SJSA1 (cell line): ENCODE measurements at regions not wholly inside any gene's neighbourhood (a gene's known extent, or its start where the extent isn't known, plus 50 kb on each side); places are given as distances from the start of the nearest gene placed in this dataset.
A peak's percentile ranks its signal among the peaks of the same experiment; 100 is the strongest.

Source experiments
- DNase-seq, 2 experiments: peaks; one replicate each; pipeline ENCODE4 v3.0.0-alpha.2; 2015 to 2020; ENCODE audit warnings: low spot score in 2 of 2, low read depth in 1 of 2
- H3K27ac ChIP-seq: fragments of 250-450 bp; sonication (Bioruptor Pico); 2 replicates; pipeline ENCODE4 v1.5.1; 2020; ENCODE audit warnings: mild to moderate bottlenecking, moderate library complexity
- H3K27me3 ChIP-seq: fragments of 250-450 bp; sonication (Bioruptor Pico); replicated peaks from 2 replicates; pipeline ENCODE4 v1.5.1; 2020; ENCODE audit warnings: mild to moderate bottlenecking, moderate library complexity
- H3K36me3 ChIP-seq: fragments of 250-450 bp; sonication (Bioruptor Pico); 2 replicates; pipeline ENCODE4 v1.5.1; 2020; ENCODE audit warnings: mild to moderate bottlenecking
- H3K4me1 ChIP-seq: fragments of 250-450 bp; sonication (Bioruptor Pico); replicated peaks from 2 replicates; pipeline ENCODE4 v1.6.1; 2021; ENCODE audit warnings: mild to moderate bottlenecking
- H3K4me3 ChIP-seq: fragments of 250-450 bp; sonication (Bioruptor Pico); 2 replicates; pipeline ENCODE4 v1.5.1; 2020; ENCODE audit warnings: mild to moderate bottlenecking
- H3K9me3 ChIP-seq: fragments of 250-450 bp; sonication (Bioruptor Pico); replicated peaks from 2 replicates; pipeline ENCODE4 v1.5.1; 2020; ENCODE audit warnings: mild to moderate bottlenecking

DNA sequence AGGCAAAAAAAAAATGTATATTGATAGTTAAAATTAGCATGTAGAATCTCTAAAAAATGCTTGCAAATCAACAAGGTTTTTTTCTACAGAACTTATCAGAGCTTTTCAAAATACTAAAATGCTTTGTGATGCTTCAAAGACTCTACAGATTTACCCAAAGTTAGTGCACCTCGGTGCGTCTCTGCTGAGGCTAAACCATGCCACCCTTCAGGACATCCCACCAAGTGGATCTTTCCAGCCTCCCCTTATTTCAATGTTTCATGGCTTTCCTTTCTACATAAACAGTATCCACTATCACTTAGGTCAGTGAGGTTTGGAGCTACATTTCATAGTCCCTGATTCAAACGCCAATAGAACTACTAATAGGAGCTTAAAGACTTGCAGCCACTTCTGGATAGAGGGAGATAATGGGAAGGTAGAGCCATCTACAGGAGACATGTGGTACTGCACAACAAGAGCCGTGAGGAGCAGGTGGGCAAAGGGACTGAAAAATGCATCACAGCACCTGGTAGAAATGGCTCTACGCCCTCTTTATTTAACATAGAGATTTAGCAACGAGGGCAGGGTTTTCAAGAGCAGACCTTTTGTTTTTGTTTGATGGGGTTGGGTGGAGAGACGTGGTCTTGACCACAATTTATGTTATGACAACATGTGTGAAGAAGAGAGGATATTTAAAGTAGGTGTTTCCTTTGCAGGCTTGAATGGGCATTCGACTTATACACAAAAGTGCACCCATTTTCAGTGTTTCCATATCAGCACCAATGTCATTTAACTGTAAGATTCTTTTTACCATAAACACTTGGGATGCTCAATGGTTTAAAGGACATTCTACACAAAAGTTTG lies 56.1 kb upstream of the SLC35G4 start:
- Histone ChIP-seq H3K27ac (no peak overlapping the region), H3K36me3 (no peaks in the 10 kb centered on the region), H3K4me1 (no peaks in the 10 kb centered on the region), H3K27me3 (no peaks in the 10 kb centered on the region), H3K9me3 (no peaks in the 10 kb centered on the region; the same call in 1 of the 2 replicates), H3K4me3 (no peak overlapping the region)
- peak in 1 of 2 experiments; percentile 44 for DNase-seq

DNA sequence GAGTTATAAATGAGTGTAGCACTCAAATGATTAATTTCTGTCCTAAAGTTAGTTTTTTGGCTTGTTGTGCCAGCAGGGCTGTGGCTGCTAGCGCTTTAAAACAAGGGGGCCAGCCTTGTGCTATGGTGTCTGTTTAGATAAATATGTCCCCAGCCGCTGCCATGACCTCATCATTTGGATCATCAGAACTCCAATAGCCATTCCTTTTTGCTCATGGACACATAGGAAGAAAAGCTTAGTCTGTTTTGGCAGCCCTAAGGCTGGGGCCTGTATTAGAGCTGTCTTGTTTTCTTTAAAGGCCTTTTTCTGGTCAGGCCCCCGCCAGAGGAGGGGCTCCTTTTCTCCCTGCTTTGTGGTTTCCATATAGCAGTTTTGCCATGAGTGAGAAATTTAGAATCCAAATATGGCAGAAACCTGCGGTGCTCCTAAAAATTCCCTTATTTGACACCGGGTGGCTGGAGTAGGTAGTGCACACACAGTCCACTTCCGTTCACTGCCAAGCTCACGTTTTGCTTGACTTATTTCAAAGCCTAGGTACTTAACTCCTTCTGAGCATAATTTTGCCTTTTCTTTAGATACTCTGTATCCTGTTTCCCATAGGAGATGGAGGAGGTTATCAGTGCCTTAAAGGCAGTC lies 60.4 kb upstream of the SLC35G4 start:
- Histone ChIP-seq H3K27ac (no peak overlapping the region), H3K4me1 (no peaks in the 10 kb centered on the region)

DNA sequence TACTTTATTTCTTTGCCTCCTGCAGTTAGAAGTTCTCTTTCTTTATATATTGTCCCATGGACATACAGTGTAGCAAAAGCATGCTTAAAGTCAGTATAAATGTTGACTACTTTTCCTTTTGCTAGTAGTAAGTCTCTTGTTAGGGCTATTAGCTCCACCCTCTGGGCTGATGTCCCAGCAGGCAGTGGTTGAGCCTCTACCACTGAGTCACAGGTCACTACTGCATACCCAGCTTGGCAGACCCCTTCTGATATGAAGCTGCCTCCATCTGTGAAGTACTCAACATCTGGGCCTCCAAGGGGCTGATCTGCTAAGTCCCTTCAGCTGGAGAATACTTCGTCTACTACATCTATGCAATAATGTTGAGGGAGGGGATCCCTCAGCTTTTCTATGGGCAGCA lies 61.0 kb upstream of the SLC35G4 start:
- Histone ChIP-seq H3K36me3 (no peaks in the 10 kb centered on the region), H3K4me3 (no peak overlapping the region), H3K27me3 (no peaks in the 10 kb centered on the region), H3K4me1 (no peaks in the 10 kb centered on the region), H3K27ac (no peak overlapping the region), H3K9me3 (peaks cover 3% of the 10 kb centered on the region; the same call in 1 of the 2 replicates)
- DNase-seq: no peak

More for the DNA sequence above, 60.4 kb upstream of the SLC35G4 start:
- H3K4me3 ChIP-seq: no peak overlapping the region
- H3K9me3 ChIP-seq: peaks cover 3% of the 10 kb centered on the region; the same call in 1 of the 2 replicates
- H3K27me3 ChIP-seq: no peaks in the 10 kb centered on the region
- DNase-seq: no peak
- H3K36me3 ChIP-seq: no peaks in the 10 kb centered on the region

DNA sequence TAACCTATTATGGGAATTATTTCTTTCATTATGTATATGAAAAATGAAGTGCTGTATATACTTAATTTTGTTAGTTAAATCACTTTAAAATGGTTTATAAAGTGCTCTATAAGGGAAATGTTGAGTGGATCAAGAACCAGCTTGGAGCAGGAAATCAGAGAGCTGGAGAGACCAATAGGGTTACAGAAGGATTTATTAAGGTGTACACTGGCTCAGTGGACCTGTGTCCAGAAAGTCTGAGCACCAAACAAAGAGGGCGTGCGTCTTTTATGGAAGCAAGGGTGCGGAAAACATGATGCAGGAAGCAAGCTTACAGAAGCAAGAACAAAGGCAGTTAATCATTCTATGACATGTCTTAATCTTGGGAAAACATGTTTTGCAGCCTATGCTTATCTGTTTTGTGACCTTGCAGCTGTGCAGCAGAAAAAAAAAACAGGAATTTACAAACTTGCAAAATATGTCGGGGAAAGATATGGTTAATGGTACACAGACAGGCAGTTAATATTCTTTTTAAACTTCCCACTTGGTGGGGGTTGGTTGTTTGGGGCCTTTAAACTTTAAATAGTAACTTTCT lies 65.2 kb upstream of the SLC35G4 start:
- Histone ChIP-seq H3K4me1 (no peaks in the 10 kb centered on the region), H3K4me3 (no peak overlapping the region), H3K27me3 (no peaks in the 10 kb centered on the region), H3K9me3 (peaks cover 3% of the 10 kb centered on the region; the same call in 1 of the 2 replicates), H3K27ac (no peak overlapping the region), H3K36me3 (no peaks in the 10 kb centered on the region)
- DNase-seq: no peak

DNA sequence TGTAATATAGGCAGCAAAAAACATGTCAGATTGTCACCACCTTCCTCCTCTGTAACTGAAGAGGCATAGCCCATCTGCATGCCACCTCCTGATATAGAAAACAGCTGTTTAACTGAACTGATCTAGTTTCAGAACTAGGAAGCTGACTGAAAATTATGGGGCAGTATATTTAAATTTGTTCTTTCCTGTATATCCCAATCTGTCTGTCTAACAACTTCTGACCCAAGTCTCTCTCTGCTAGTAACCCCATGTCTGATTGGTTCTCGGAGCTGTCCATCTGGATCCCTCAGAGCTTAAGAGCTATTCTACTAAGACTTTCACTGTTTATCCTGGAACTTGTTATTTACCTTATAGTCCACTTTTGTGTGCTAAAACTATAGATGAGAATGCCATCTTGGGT lies 68.2 kb upstream of the SLC35G4 start:
- H3K27me3 ChIP-seq: no peaks in the 10 kb centered on the region; the same call in 1 of the 2 replicates
- peaks cover 3% of the 10 kb centered on the region; the same call in 1 of the 2 replicates for H3K9me3 ChIP-seq
- H3K27ac ChIP-seq: no peak overlapping the region
- no peak for DNase-seq
- no peaks in the 10 kb centered on the region for H3K36me3 ChIP-seq
- H3K4me3 ChIP-seq: no peak overlapping the region
- H3K4me1 ChIP-seq: no peaks in the 10 kb centered on the region

DNA sequence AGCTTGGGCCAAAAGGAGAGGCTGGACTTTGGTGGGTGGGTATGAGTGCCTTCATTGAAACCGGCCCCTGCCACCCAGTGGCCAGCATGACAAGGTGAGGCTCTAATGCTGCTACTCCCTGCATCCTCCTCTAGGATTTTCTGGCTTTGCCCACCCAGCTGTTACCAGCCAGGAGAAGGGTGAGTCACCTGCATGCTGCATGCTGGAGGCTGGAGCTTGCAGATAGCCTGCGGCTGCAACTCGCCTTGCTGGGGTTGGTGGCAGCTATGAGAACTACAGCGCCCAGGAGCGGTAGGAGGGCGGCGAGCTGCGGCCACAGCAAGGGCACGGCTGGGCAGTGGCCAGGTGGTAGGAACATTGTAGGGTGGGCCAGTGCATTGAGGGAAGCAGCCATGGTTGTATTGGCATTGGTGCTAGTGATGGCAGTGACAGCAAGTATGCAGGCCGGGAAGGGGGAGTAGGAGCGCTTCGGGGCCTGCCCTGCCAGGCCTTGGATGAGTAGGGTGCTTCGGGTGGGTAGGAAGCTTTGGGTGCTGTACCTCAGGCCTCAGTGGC lies 75.4 kb upstream of the SLC35G4 start:
- H3K4me3 ChIP-seq: no peak overlapping the region
- no peaks in the 10 kb centered on the region for H3K4me1 ChIP-seq
- no peaks in the 10 kb centered on the region for H3K9me3 ChIP-seq
- DNase-seq: no peak
- no peaks in the 10 kb centered on the region for H3K36me3 ChIP-seq
- no peak overlapping the region for H3K27ac ChIP-seq
- H3K27me3 ChIP-seq: no peaks in the 10 kb centered on the region; the same call in 1 of the 2 replicates

DNA sequence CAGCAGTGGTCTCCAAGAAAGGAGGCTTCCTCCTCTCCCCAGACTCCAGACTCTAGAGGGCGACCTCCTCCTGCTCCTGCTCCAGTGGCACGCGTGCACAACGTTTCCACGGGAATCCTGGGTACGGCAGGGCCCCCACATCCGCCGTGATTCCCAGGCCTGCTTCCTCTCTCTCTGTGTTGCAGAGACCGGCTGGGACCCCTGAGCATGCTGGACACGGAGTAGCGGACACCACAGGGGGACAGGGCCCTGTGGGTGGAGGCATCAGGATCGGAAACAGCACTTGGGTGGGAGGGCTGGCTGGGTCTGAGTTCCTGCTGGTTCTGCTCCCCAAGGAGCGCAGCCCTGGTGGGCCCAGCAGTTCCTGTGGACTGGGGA lies 75.9 kb upstream of the SLC35G4 start:
- DNase-seq: no peak
- no peaks in the 10 kb centered on the region for H3K36me3 ChIP-seq
- H3K4me1 ChIP-seq: no peaks in the 10 kb centered on the region
- H3K4me3 ChIP-seq: no peak overlapping the region
- H3K27ac ChIP-seq: no peak overlapping the region
- H3K9me3 ChIP-seq: no peaks in the 10 kb centered on the region
- no peaks in the 10 kb centered on the region for H3K27me3 ChIP-seq

DNA sequence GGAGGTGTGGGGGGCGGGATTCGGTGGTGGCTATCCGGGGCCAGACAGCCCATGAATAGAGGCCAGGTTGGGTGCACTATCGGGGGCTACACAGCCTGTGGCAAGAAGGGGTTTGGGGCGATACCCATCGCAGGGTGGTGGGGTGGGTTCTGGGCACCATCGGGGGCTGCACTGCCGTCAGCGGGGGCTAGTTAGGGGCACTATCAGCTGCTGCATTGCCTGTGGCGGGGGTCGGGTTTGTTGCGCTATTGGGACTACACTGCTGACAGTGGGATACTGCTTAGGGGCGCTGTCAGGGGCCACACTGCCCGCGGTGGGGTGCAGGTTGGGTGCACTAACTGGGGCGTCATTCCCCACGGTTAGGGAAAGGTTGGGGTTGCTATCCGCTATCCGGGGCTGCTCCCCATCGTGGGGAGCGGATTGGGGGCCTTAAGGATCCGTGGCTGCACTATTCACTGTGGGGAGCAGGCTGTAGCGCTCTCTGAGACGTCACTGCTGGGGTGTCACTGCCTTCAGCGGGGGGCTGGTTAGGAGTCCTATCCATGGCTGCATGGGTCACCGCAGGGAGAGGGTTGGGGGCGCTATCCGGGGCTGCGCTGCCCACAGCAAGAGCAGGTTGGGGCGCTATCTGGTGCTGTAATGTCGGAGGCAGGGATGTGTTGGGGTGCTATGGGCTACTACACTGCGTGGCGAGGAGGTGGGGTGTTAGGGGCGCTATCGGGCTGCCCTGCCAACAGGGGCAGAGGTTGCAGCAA lies 76.5 kb upstream of the SLC35G4 start:
- H3K27me3 ChIP-seq: no peaks in the 10 kb centered on the region
- no peak overlapping the region for H3K4me3 ChIP-seq
- H3K9me3 ChIP-seq: no peaks in the 10 kb centered on the region
- DNase-seq: no peak
- H3K27ac ChIP-seq: no peak overlapping the region
- no peaks in the 10 kb centered on the region for H3K36me3 ChIP-seq
- H3K4me1 ChIP-seq: no peaks in the 10 kb centered on the region

DNA sequence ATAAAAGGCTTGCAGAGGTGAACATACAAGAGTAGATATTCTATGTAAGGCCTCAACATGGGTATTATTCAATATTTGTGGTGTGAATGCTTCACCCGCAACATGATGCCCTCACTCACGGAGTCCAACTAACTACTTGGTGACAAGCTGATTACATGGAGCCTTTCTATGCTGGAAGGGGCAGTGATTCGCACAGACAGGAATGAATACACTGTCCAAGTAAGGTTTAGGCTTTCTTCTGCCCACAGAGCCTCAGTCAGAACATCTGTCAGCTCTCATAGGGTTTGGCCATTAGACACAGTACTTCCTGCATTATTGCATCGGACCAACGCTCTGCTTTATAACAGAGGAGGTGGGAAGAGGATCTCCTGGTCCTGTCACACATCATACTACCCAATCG lies 80.3 kb upstream of the SLC35G4 start:
- H3K27ac ChIP-seq: no peak overlapping the region
- H3K36me3 ChIP-seq: no peaks in the 10 kb centered on the region
- no peak for DNase-seq
- no peaks in the 10 kb centered on the region for H3K4me1 ChIP-seq
- no peak overlapping the region for H3K4me3 ChIP-seq
- no peaks in the 10 kb centered on the region; the same call in 1 of the 2 replicates for H3K27me3 ChIP-seq
- H3K9me3 ChIP-seq: no peaks in the 10 kb centered on the region

DNA sequence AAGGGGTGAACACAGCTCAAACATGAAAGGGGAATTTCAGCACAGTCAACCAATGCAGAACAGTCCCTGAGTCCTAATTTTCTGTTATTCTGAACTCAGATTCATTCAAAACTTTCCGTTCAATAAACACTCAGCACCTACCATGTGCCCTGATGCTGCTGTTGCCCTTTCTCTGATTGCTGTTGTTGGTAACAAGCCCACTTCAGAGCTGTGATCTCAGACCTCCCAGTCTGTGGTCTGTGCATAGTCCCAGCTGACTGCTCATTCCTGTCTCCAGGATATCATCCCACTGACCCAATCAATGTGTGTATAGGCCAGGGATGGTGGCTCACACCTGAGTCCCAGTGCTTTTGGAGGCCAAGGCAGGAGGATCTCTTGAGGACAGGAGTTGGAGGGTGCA lies 82.7 kb upstream of the SLC35G4 start:
- DNase-seq: no peak
- Histone ChIP-seq H3K9me3 (no peaks in the 10 kb centered on the region), H3K36me3 (no peaks in the 10 kb centered on the region), H3K27me3 (no peaks in the 10 kb centered on the region; the same call in 1 of the 2 replicates), H3K4me3 (no peak overlapping the region), H3K27ac (no peak overlapping the region), H3K4me1 (no peaks in the 10 kb centered on the region)

DNA sequence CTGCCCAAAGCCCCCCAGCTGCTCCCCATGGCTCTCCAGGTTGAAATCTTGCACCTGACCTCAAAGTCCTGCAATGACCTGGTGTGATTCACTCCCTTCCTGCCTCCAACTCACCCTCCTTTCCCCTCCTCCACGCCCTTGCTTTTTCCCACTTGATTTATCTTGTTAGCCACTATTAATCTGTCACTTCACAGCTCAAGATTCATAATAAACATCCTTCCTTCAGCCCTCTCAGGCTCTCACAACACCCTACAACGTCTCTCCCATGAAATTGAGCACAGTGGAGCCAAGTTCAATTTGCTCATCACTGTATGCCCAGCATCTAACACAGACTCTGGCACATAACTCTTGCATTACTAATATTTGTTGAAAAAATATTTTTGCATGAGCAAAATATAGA lies 85.6 kb upstream of the SLC35G4 start:
- H3K27ac ChIP-seq: no peak overlapping the region
- no peaks in the 10 kb centered on the region for H3K36me3 ChIP-seq
- DNase-seq: no peak
- H3K27me3 ChIP-seq: no peaks in the 10 kb centered on the region; the same call in 1 of the 2 replicates
- H3K9me3 ChIP-seq: no peaks in the 10 kb centered on the region
- H3K4me1 ChIP-seq: no peaks in the 10 kb centered on the region
- H3K4me3 ChIP-seq: no peak overlapping the region

DNA sequence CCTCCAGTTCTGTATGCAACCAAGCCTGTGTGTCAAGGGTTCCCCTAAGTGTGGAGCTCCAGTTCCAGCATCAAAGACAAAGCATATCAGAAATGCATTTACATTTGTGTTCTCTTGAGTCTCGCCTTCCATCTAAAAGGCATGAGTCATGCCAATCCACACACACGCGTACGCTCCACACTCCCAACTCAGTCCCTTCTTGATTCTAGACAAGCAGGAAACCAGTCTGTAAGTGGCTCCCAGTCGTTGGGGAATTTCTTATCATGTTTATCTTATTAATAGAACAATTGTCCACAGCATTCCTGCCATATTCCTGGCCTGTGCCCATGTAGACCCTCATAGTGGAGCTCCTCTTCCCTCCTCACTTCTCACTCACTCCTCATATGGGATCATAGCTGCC lies 86.4 kb upstream of the SLC35G4 start:
- DNase-seq: no peak
- H3K9me3 ChIP-seq: no peaks in the 10 kb centered on the region
- no peak overlapping the region for H3K4me3 ChIP-seq
- no peak overlapping the region for H3K27ac ChIP-seq
- no peaks in the 10 kb centered on the region for H3K4me1 ChIP-seq
- no peaks in the 10 kb centered on the region; the same call in 1 of the 2 replicates for H3K27me3 ChIP-seq
- H3K36me3 ChIP-seq: no peaks in the 10 kb centered on the region

DNA sequence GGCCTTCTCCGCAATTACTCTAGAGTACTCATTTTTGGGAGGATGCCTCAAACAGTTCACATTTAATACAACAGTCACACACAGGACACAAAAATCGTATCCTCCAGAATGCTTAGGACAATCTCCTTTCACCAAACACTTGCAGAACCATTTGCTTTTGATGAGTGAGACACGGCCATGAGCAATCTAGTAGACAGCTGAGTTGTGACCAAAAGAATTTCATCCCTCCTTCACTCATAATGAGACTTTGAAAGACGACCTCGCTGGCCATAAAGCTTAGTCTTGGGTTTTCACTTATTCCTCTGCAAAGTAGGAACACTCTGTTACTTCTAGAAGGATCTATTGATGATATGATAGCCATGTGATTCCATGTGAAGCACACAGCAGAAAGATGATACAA lies 87.5 kb upstream of the SLC35G4 start:
- H3K4me1 ChIP-seq: no peaks in the 10 kb centered on the region
- no peak for DNase-seq
- no peaks in the 10 kb centered on the region for H3K9me3 ChIP-seq
- no peaks in the 10 kb centered on the region; the same call in 1 of the 2 replicates for H3K27me3 ChIP-seq
- H3K4me3 ChIP-seq: no peak overlapping the region
- H3K27ac ChIP-seq: no peak overlapping the region
- no peaks in the 10 kb centered on the region for H3K36me3 ChIP-seq
